Neural cell (in vitro differentiated cells): ENCODE measurements at regions not wholly inside any gene's neighbourhood (a gene's known extent, or its start where the extent isn't known, plus 50 kb on each side); places are given as distances from the start of the nearest gene placed in this dataset.

Experiments used
- EP300 ChIP-seq: fragments of 450-650 bp; conservative IDR thresholded peaks from 2 replicates; pipeline ENCODE4 v1.6.1; 2014; ENCODE audit warnings: antibody characterized with exemption, mild to moderate bottlenecking, moderate library complexity; ENCODE audit not compliant: poor library complexity, severe bottlenecking
- EZH2 ChIP-seq: fragments of 200-600, 300-800 bp; shearing (Covaris generic), sonication (generic); IDR thresholded peaks from 2 replicates; pipeline ENCODE4 v1.6.1; 2014; ENCODE audit warnings: antibody characterized with exemption, low read length, borderline replicate concordance, mild to moderate bottlenecking; ENCODE audit not compliant: insufficient read depth, poor library complexity, severe bottlenecking
- POLR2AphosphoS5 ChIP-seq: IDR thresholded peaks from 2 replicates; pipeline ENCODE4 v1.6.1; 2012
- RAD21 ChIP-seq: fragments of 450-650 bp; conservative IDR thresholded peaks from 2 replicates; pipeline ENCODE4 v1.6.1; 2014; ENCODE audit warnings: antibody characterized with exemption, mild to moderate bottlenecking, moderate library complexity
- REST ChIP-seq: IDR thresholded peaks from 2 replicates; pipeline ENCODE4 v1.6.1; 2012; ENCODE audit warnings: borderline replicate concordance
- SMC3 ChIP-seq: fragments of 450-650 bp; conservative IDR thresholded peaks from 2 replicates; pipeline ENCODE4 v1.6.1; 2014; ENCODE audit warnings: antibody characterized with exemption, mild to moderate bottlenecking, moderate library complexity; ENCODE audit not compliant: poor library complexity
- TAF1 ChIP-seq: IDR thresholded peaks from 2 replicates; pipeline ENCODE4 v1.6.1; 2012; ENCODE audit warnings: low read depth
- TF ChIP-seq, protein P1 (sequence below): fragments of 450-650 bp; IDR thresholded peaks from 2 replicates; pipeline ENCODE4 v1.5.1; 2014; ENCODE audit warnings: antibody characterized with exemption, mild to moderate bottlenecking, moderate library complexity; ENCODE audit not compliant: poor library complexity, severe bottlenecking

DNA sequence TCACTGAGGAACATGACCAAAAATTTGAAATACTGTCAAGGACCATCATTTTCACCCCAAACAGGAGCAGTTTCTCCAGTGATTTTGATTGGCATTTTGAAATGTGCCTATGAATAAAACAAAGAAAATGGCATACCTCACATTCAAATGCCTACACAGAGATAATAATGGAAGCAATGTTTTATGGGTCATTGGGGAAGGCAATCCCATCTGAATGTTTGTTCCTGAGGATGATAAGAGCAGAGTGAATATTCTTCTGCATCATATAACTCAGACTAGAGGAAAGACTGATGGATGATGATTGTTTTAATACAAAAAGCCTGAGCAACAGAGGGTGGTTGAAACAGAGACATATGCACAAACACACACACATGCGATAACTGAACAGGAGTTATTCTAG is 2749.9 kb downstream of the PCDH9 start:
- TF ChIP-seq, protein P1, sequence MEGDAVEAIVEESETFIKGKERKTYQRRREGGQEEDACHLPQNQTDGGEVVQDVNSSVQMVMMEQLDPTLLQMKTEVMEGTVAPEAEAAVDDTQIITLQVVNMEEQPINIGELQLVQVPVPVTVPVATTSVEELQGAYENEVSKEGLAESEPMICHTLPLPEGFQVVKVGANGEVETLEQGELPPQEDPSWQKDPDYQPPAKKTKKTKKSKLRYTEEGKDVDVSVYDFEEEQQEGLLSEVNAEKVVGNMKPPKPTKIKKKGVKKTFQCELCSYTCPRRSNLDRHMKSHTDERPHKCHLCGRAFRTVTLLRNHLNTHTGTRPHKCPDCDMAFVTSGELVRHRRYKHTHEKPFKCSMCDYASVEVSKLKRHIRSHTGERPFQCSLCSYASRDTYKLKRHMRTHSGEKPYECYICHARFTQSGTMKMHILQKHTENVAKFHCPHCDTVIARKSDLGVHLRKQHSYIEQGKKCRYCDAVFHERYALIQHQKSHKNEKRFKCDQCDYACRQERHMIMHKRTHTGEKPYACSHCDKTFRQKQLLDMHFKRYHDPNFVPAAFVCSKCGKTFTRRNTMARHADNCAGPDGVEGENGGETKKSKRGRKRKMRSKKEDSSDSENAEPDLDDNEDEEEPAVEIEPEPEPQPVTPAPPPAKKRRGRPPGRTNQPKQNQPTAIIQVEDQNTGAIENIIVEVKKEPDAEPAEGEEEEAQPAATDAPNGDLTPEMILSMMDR = no peak
- peak; percentile 62 for TF ChIP-seq REST
- no peak for TF ChIP-seq EZH2
- TF ChIP-seq POLR2AphosphoS5 = peak; percentile 44
- TF ChIP-seq TAF1 = no peak
- TF ChIP-seq SMC3 = no peak
- peak; percentile 89 for TF ChIP-seq EP300
- TF ChIP-seq RAD21 = no peak
